ENCODE measurements at regions not wholly inside any gene's neighbourhood (a gene's known extent, or its start where the extent isn't known, plus 50 kb on each side); places are given as distances from the start of the nearest gene placed in this dataset.

DNA sequence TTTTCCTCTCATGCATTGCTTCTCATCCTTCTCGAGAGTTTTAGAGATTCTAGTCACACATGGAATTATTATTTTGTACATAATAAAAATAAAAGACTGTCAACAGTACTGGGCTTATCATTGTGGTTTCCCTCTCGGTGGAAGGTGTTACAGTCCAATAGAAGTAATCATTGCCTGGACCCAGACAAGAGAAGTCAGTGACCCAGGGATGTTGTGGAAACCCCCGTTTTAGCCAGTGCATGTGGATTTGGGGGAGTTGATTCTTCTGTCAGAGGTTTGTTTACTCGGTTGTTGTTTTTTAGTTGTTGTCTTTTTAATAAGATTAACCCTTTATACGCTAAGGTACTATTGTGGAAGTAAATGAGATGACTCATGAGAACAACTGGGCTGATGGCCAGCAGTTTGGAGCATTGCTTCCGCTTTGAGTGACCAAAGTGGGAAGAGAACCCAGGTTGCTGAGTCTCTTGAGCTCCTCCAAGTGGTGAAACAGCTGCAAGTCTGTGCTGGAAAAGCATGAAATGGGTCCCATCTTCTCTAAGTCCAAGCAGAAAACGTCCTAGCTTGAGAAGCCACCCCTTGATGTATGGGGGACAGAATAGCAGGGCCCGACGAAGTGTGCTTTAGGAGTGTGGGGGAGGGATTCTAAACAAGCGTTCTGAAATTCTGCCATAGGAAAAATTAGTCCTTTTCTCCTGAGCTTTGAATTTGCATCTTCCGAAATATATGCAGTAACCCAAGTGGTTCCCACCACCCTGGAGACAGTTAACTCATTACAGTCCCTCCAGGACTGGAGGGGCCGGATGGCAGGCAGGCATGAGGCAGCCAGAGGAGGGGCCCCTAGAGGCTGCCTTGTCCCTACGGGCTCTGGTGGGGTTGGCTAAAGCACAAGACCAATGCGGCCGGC, 61.8 kb upstream of the GPR45 start:
- Histone ChIP-seq H3K36me3 (no peaks in the 10 kb centered on the region), H3K4me3 (no peak overlapping the region), H3K4me1 (peaks cover 31% of the 10 kb centered on the region), H3K27ac (no peak overlapping the region), H4K20me1 (no peaks in the 10 kb centered on the region), H3K27me3 (no peaks in the 10 kb centered on the region), H3K9me3 (no peaks in the 10 kb centered on the region), H3K4me2 (no peak overlapping the region), H3K9ac (no peak overlapping the region)
- TF ChIP-seq Cebpa-rat (IDR thresholded peaks at IDR 0.05), result no peak

- Histone ChIP-seq H3K27ac (no peak overlapping the region), H3K27me3 (no peaks in the 10 kb centered on the region), H3K9me3 (no peaks in the 10 kb centered on the region), H4K20me1 (no peaks in the 10 kb centered on the region), H3K9ac (no peak overlapping the region), H3K4me2 (no peak overlapping the region), H3K36me3 (no peaks in the 10 kb centered on the region), H3K4me1 (peaks cover 23% of the 10 kb centered on the region), H3K4me3 (no peak overlapping the region)
- TF ChIP-seq Cebpa-rat (IDR thresholded peaks at IDR 0.05), result no peak
Measured at GRCh38 chr2:105180491-105180972, 61.0 kb upstream of the GPR45 start.

DNA sequence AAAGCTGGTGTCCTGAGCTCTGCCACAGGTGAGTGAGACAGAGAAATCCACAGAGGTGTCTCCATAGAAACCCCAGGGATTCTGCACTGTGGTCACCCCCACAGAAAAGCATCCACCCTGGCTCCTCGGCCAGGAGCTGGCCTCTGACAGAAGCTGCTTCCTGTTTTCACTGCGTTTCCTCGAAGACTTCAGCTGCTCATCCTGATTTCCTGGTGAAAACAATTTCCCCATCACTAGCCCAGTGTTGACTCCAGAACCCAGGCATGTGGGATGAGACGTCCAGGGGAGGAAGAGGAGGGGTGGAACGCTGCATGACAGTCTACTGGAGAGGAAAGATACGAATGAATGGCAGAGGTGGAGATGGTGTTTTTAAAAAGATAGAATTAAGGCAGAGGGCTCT, 60.3 kb upstream of the GPR45 start:
- no peaks in the 10 kb centered on the region for H3K36me3 ChIP-seq
- H3K4me3 ChIP-seq, result no peak overlapping the region
- no peak overlapping the region for H3K4me2 ChIP-seq
- H3K9ac ChIP-seq, result no peak overlapping the region
- H3K27me3 ChIP-seq, result no peaks in the 10 kb centered on the region
- no peak overlapping the region for H3K27ac ChIP-seq
- no peaks in the 10 kb centered on the region for H3K9me3 ChIP-seq
- no peak for TF ChIP-seq Cebpa-rat (IDR thresholded peaks at IDR 0.05)
- H4K20me1 ChIP-seq, result no peaks in the 10 kb centered on the region
- peaks cover 15% of the 10 kb centered on the region for H3K4me1 ChIP-seq

DNA sequence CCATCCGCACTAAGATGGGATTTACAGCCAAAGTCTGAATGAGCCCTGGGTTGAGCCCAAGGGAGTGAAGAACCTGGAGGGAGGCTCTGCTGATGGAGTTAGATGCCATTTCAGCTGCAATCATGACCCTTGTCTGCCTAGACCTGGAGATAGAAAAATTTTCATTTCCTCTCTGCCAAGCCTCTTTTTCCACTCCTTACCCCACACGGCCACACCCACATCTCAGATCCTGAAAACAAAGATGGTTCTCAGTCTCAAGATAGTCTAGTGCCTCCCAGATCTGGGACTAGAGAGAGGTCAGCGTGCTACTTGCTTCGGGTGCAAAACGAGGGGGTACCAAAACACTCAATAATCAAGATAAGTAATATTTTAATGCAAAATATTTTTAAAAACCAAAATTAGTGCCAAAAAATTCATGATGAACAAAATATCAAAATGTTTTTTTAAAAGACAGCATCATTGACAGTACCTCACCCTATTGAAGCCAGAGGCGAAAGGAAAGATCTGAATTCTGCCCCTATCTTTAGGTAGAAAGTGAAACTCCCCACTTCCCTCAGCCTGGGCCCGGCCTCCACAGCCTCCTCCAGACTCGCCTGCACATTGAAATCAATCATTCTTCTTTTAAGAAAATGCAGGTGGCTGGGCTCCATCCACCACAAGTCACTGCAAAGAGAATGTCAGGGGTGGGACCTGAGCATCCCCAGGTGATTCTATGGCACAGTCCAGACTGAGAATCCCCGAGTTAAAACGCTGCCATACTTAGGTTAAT, 57.8 kb upstream of the GPR45 start:
- Histone ChIP-seq H3K9ac (no peak overlapping the region), H3K4me2 (no peak overlapping the region), H3K36me3 (no peaks in the 10 kb centered on the region), H3K9me3 (no peaks in the 10 kb centered on the region), H3K4me3 (no peak overlapping the region), H3K4me1 (0 out of 2 replicates have a peak, but pooled peaks cover 7% of the 10 kb centered on the region), H3K27me3 (no peaks in the 10 kb centered on the region), H3K27ac (no peak overlapping the region), H4K20me1 (no peaks in the 10 kb centered on the region)
- no peak for TF ChIP-seq Cebpa-rat (IDR thresholded peaks at IDR 0.05)

GRCh38 chr2:105184420-105184819, 57.1 kb upstream of the GPR45 start:
- no peak overlapping the region for H3K9ac ChIP-seq
- H4K20me1 ChIP-seq, result no peaks in the 10 kb centered on the region
- TF ChIP-seq Cebpa-rat (IDR thresholded peaks at IDR 0.05), result no peak
- no peak overlapping the region for H3K27ac ChIP-seq
- no peaks in the 10 kb centered on the region for H3K9me3 ChIP-seq
- H3K4me3 ChIP-seq, result no peak overlapping the region
- no peaks in the 10 kb centered on the region for H3K27me3 ChIP-seq
- no peak overlapping the region for H3K4me2 ChIP-seq
- H3K36me3 ChIP-seq, result no peaks in the 10 kb centered on the region
- H3K4me1 ChIP-seq, result 0 out of 2 replicates have a peak, but pooled peaks cover 7% of the 10 kb centered on the region

GRCh38 chr2:105186967-105187498, 54.5 kb upstream of the GPR45 start:
- no peak overlapping the region for H3K4me2 ChIP-seq
- H3K9ac ChIP-seq, result no peak overlapping the region
- no peaks in the 10 kb centered on the region for H3K4me1 ChIP-seq
- no peak for TF ChIP-seq Cebpa-rat (IDR thresholded peaks at IDR 0.05)
- H3K4me3 ChIP-seq, result no peak overlapping the region
- no peaks in the 10 kb centered on the region for H4K20me1 ChIP-seq
- no peaks in the 10 kb centered on the region for H3K27me3 ChIP-seq
- H3K27ac ChIP-seq, result no peak overlapping the region
- no peaks in the 10 kb centered on the region for H3K36me3 ChIP-seq
- H3K9me3 ChIP-seq, result peaks cover 7% of the 10 kb centered on the region

GRCh38 chr2:105187531-105187930, 54.0 kb upstream of the GPR45 start:
- Histone ChIP-seq H3K9ac (no peak overlapping the region), H3K27me3 (no peaks in the 10 kb centered on the region), H3K4me1 (no peaks in the 10 kb centered on the region), H3K27ac (no peak overlapping the region), H3K9me3 (peaks cover 7% of the 10 kb centered on the region), H3K4me2 (no peak overlapping the region), H3K36me3 (no peaks in the 10 kb centered on the region), H4K20me1 (no peaks in the 10 kb centered on the region), H3K4me3 (no peak overlapping the region)
- no peak for TF ChIP-seq Cebpa-rat (IDR thresholded peaks at IDR 0.05)

- no peaks in the 10 kb centered on the region for H3K4me1 ChIP-seq
- peaks cover 7% of the 10 kb centered on the region for H3K9me3 ChIP-seq
- H3K4me2 ChIP-seq, result no peak overlapping the region
- no peak overlapping the region for H3K4me3 ChIP-seq
- no peak overlapping the region for H3K9ac ChIP-seq
- no peaks in the 10 kb centered on the region for H4K20me1 ChIP-seq
- no peak overlapping the region for H3K27ac ChIP-seq
- H3K27me3 ChIP-seq, result no peaks in the 10 kb centered on the region
- no peaks in the 10 kb centered on the region for H3K36me3 ChIP-seq
- TF ChIP-seq Cebpa-rat (IDR thresholded peaks at IDR 0.05), result no peak
Measured at GRCh38 chr2:105188343-105188742, 53.2 kb upstream of the GPR45 start.

Measured in BLaER1 (cell line).